Heart left ventricle (tissue), 16 donors: ENCODE measurements at regions not wholly inside any gene's neighbourhood (a gene's known extent, or its start where the extent isn't known, plus 50 kb on each side); places are given as distances from the start of the nearest gene placed in this dataset.

Source experiments
- ATAC-seq, 4 donors: fragments of 200-7000 bp; cut with Tn5 transposase; one replicate each; pipeline ENCODE4 v1.9.1; 2020 to 2022; ENCODE audit warnings: moderate library complexity in 4 of 4, mild to moderate bottlenecking in 3 of 4, moderate number of reproducible peaks in 1 of 4
- DNase-seq, 5 donors: peaks; one replicate each; pipeline ENCODE4 v3.0.0-alpha.2; 2020
- H3K27ac ChIP-seq, 12 donors: fragments of 200-600 bp; sonication (generic) in 4 of 12; one replicate each; pipeline versions ENCODE4 v1.5.0 to v1.8.0; 2016 to 2022; ENCODE audit warnings: mild to moderate bottlenecking in 2 of 12
- H3K27me3 ChIP-seq, 9 donors: fragments of 200-600 bp; sonication (generic) in 2 of 9; one replicate each; pipeline versions ENCODE4 v1.5.1 to v1.8.0; 2016 to 2022; ENCODE audit warnings: mild to moderate bottlenecking in 3 of 9
- H3K36me3 ChIP-seq, 9 donors: fragments of 200-600 bp; sonication (generic) in 2 of 9; one replicate each; pipeline versions ENCODE4 v1.5.0 to v1.8.0; 2018 to 2022; ENCODE audit warnings: mild to moderate bottlenecking in 2 of 9
- H3K4me1 ChIP-seq, 12 donors: fragments of 200-600 bp; sonication (generic) in 4 of 12; one replicate each; pipeline versions ENCODE4 v1.5.0 to v1.8.0; 2016 to 2022; ENCODE audit warnings: mild to moderate bottlenecking in 3 of 12
- H3K4me3 ChIP-seq, 12 donors: fragments of 200-600 bp; sonication (generic) in 4 of 12; one replicate each; pipeline versions ENCODE4 v1.5.0 to v1.8.0; 2017 to 2022; ENCODE audit warnings: mild to moderate bottlenecking in 9 of 12, moderate library complexity in 4 of 12
- H3K9me3 ChIP-seq, 12 donors: fragments of 200-600 bp; sonication (generic) in 4 of 12; one replicate each; pipeline versions ENCODE4 v1.5.0 to v1.8.0; 2016 to 2022; ENCODE audit warnings: mild to moderate bottlenecking in 1 of 12
- CTCF ChIP-seq, 12 donors: fragments of 200-600 bp; sonication (generic) in 4 of 12; IDR thresholded peaks; one replicate each; pipeline versions ENCODE4 v1.5.0 to v1.8.0; 2018 to 2022; ENCODE audit warnings: antibody characterized with exemption in 12 of 12, mild to moderate bottlenecking in 5 of 12
- POLR2A ChIP-seq, 2 donors: fragments of 450-650 bp; IDR thresholded peaks; one replicate each; pipeline ENCODE4 v1.6.1; 2017; ENCODE audit warnings: antibody characterized with exemption in 2 of 2, mild to moderate bottlenecking in 2 of 2, moderate library complexity in 2 of 2
- WGBS, 4 donors: extraction: QIAGEN DNeasy Blood & Tissue Kit in 2 of 4; methylation state at CpG; one replicate each; pipeline versions ENCODE4 v1.1.5 to v1.1.7; 2013 to 2018; 5-methylcytosine and 5-hydroxymethylcytosine counted together
- intact Hi-C, 10 donors: fragments of 100-400 bp; cut with DNase I; formaldehyde crosslinking; loops; one replicate each; pipeline versions ENCODE4 v1.11.1 to v1.14.2; 2022
- donor health status: ischemic (EF 13 %, LVEDD 7.1; RV severe dilation, severe dysfunction).
- donor health status: healthy with polysubstance abuse.
- donor health status: DM: no; HTN: yes; CAD: no.
- donor health status: DM: no; HTN: no; CAD: no.
- donor health status: ischemic (EF 25% LVEDD 6.9; RV normal size, moderate dysfunction).
- donor health status: ischemic (EF 25% LVEDD 5.7; RV mildly dilated, moderate dysfunction).
- donor health status: healthy.
- donor health status: DM: yes; HTN: yes; CAD: no.
- donor health status: ischemic (EF 35%, LVEDD 5.7; RV mildly dilated, moderate dysfunction).
- donor health status: nonischemic (EF 11% LVEDD 7.7; RV severe dilation, severe dysfunction).
- donor health status: DM: yes; HTN: yes; CAD: no.
- donor health status: PGD.
- donor health status: ischemic (EF 29% LVEDD 5.4; RV normal size, mild dysfunction).
- donor health status: nonischemic (EF 23%, LVEDD 6.1; RV moderate dilation, normal function).

- no peaks in the 10 kb centered on the region for H3K9me3 ChIP-seq
- peaks cover 0 to 13% (median 0%) of the 10 kb centered on the region in 12 donors for H3K4me1 ChIP-seq
- WGBS, 4 donors: 76 to 83% (median 80%) methylated on average over 2 of the region's 2 CpGs
- peak overlapping the region in 2 of 12 donors; percentile 2 to 15 for H3K27ac ChIP-seq
- no peak for DNase-seq
- H3K36me3 ChIP-seq: no peaks in the 10 kb centered on the region
- intact Hi-C loops: no loop called here
- ATAC-seq: no peak
- no peak overlapping the region for H3K4me3 ChIP-seq
- H3K27me3 ChIP-seq: no peaks in the 10 kb centered on the region
- TF ChIP-seq CTCF (IDR thresholded peaks at IDR 0.05): no peak
- TF ChIP-seq POLR2A (IDR thresholded peaks at IDR 0.05): no peak
Observed at GRCh38 chr12:43113135-43113534, 438.9 kb downstream of the ADAMTS20 start.

DNA sequence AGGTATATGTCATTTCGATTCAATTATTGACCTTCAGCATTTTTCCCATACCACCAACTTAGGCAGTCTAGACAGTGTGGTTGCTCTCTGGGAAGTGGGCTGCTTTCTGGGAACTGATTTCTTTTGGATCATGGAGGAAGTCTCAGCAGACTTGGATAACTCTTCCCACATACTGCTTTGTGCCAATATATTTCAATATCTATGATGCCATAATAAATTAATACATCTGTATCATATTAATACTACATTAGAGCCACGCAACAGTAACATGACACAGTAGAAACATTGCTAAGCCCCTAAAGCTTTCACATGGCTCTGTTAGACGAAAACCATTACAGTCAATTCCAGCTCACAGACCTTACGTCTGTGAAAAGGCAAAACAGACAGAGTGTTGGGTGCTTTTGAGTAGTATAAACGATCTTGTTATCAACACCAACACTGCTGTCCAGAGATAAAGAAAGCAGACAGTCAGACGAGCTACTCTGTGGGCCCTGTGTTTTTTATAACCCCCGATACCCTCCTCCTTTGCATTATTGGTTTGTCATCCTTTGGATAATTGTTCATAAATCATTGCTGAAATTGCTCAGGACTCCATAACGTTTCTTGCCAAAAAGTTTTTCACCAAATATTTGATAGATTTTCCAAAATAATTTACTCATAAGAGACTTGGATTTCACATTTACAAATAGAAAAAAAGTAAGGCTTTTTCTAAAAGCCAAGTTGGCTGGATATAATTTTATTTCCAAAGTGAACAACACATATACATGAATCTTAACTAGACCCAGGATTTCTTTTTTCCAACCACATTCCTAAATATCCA is 439.7 kb downstream of the ADAMTS20 start:
- H3K36me3 ChIP-seq: no peaks in the 10 kb centered on the region
- H3K4me1 ChIP-seq: peaks cover 0 to 13% (median 0%) of the 10 kb centered on the region in 12 donors
- TF ChIP-seq CTCF (IDR thresholded peaks at IDR 0.05): no peak
- no peak for TF ChIP-seq POLR2A (IDR thresholded peaks at IDR 0.05)
- peak in 2 of 4 donors; percentile 58 to 90 for ATAC-seq
- H3K27me3 ChIP-seq: no peaks in the 10 kb centered on the region
- peak overlapping the region in 4 of 12 donors; percentile 3 to 54 (median 18) for H3K27ac ChIP-seq
- intact Hi-C loops: no loop called here
- H3K4me3 ChIP-seq: no peak overlapping the region
- H3K9me3 ChIP-seq: no peaks in the 10 kb centered on the region
- no peak for DNase-seq
- 58 to 59% (median 59%) methylated on average over 8 of the region's 8 CpGs for WGBS, 4 donors

DNA sequence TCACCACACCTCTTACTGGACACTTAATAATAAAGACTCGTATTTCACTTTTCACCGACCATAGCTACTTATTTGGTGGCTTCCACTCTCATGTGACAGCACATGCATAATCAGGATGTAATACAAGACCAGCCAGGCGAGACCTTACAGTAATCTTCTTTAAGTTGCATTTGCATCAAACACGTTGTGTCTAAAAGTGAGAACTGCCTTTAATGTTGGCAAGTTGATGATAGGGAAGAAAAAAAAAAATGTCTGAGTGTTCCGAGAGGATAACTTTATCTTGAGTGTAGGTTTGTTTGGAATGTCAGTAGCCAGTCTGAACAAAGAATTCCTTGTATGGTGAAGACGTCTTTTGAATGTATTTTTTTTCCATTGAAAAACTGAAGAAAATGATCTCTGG is 440.4 kb downstream of the ADAMTS20 start:
- Histone ChIP-seq H3K27ac (peak overlapping the region in 2 of 12 donors; percentile 15 to 22), H3K36me3 (no peaks in the 10 kb centered on the region), H3K4me3 (no peak overlapping the region), H3K4me1 (peaks cover 0 to 13% (median 0%) of the 10 kb centered on the region in 12 donors), H3K27me3 (no peaks in the 10 kb centered on the region), H3K9me3 (no peaks in the 10 kb centered on the region)
- no peak for TF ChIP-seq POLR2A (IDR thresholded peaks at IDR 0.05)
- TF ChIP-seq CTCF (IDR thresholded peaks at IDR 0.05): no peak
- 42 to 46% (median 46%) methylated on average over 6 of the region's 6 CpGs for whole genome bisulfite sequencing, 4 donors
- intact Hi-C loops: no loop called here
- DNase-seq: no peak
- ATAC-seq: peak in 1 of 4 donors; percentile 63

DNA sequence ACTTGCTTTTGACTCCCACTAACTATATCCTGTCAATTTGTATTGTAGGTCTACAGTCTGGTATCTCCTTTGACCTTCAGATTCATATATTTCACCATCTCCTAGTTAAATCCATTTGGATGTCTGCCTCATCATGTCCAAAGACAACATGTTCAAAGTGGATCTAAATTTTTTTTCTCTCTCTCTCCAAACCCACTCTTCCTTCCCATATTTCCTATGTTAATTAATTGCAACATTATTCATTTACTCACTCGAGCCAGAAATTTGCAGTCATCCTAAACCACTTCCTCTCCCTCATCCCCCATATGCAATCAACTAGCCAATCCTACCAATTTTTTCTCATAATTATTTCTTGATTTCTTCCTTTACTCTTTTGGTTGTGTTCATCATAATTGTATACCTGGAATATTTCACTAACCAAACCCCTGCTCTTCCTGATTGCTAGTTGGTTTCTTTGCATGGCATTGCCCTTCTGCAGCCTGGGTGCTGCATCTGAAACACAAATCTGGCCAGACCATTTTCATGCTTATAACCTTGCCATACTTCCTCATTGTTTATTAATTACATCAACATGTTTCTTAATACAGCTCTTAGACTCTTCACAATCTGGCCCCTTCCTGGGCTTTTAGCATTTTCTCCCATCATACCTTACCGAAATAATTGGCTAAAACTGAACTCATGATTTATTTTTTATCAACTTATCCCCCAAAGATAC is 442.2 kb downstream of the ADAMTS20 start:
- peaks cover 0 to 13% (median 0%) of the 10 kb centered on the region in 12 donors for H3K4me1 ChIP-seq
- H3K4me3 ChIP-seq: no peak overlapping the region
- no peaks in the 10 kb centered on the region for H3K27me3 ChIP-seq
- no peak overlapping the region for H3K27ac ChIP-seq
- no peak for TF ChIP-seq POLR2A (IDR thresholded peaks at IDR 0.05)
- TF ChIP-seq CTCF (IDR thresholded peaks at IDR 0.05): no peak
- WGBS, 4 donors: 73 to 82% (median 78%) methylated on average over 2 of the region's 2 CpGs
- ATAC-seq: no peak
- H3K9me3 ChIP-seq: no peaks in the 10 kb centered on the region
- H3K36me3 ChIP-seq: no peaks in the 10 kb centered on the region
- intact Hi-C loops: no loop called here
- no peak for DNase-seq
